H9 (cell line): ENCODE measurements at regions not wholly inside any gene's neighbourhood (a gene's known extent, or its start where the extent isn't known, plus 50 kb on each side); places are given as distances from the start of the nearest gene placed in this dataset.

Experiments
- DNase-seq: peaks from one replicate; pipeline ENCODE4 v3.0.0-alpha.2; 2017
- H2AFZ ChIP-seq: one replicate; pipeline ENCODE4 v1.6.1; 2013; ENCODE audit warnings: mild to moderate bottlenecking, low read length, control low read depth, moderate library complexity
- H2AK5ac ChIP-seq: 2 replicates; pipeline ENCODE4 v1.6.1; 2013; ENCODE audit warnings: low read length, control low read depth, mixed read lengths; ENCODE audit not compliant: insufficient read length
- H2BK120ac ChIP-seq: one replicate; pipeline ENCODE4 v1.6.1; 2013; ENCODE audit warnings: low read depth, mild to moderate bottlenecking, low read length, control low read depth, inconsistent platforms; ENCODE audit not compliant: poor library complexity, severe bottlenecking
- H2BK12ac ChIP-seq: 2 replicates; pipeline ENCODE4 v1.6.1; 2013; ENCODE audit warnings: low read length, control low read depth, mixed read lengths, low read depth; ENCODE audit not compliant: insufficient read length
- H2BK15ac ChIP-seq: 2 replicates; pipeline ENCODE4 v1.6.1; 2013; ENCODE audit warnings: low read depth, low read length, control low read depth
- H2BK20ac ChIP-seq: one replicate; pipeline ENCODE4 v1.6.1; 2013; ENCODE audit warnings: low read depth, mild to moderate bottlenecking, low read length, control low read depth, inconsistent platforms; ENCODE audit not compliant: poor library complexity, severe bottlenecking
- H2BK5ac ChIP-seq: 2 replicates; pipeline ENCODE4 v1.6.1; 2013; ENCODE audit warnings: low read length, control low read depth, mixed read lengths; ENCODE audit not compliant: insufficient read length
- H3K14ac ChIP-seq: 2 replicates; pipeline ENCODE4 v1.6.1; 2013; ENCODE audit warnings: low read length, control low read depth; ENCODE audit not compliant: insufficient read depth
- H3K18ac ChIP-seq: 2 replicates; pipeline ENCODE4 v1.6.1; 2013; ENCODE audit warnings: low read depth, mild to moderate bottlenecking, mixed read lengths, low read length, control low read depth; ENCODE audit not compliant: insufficient read length
- H3K23ac ChIP-seq: 2 replicates; pipeline ENCODE4 v1.6.1; 2013; ENCODE audit warnings: low read length, control low read depth, mixed read lengths, low read depth; ENCODE audit not compliant: insufficient read length
- H3K23me2 ChIP-seq: 2 replicates; pipeline ENCODE4 v1.6.1; 2013; ENCODE audit warnings: low read depth, mild to moderate bottlenecking, mixed read lengths, low read length, control low read depth; ENCODE audit not compliant: insufficient read length, poor library complexity, severe bottlenecking
- H3K27ac ChIP-seq: 2 replicates; pipeline ENCODE4 v1.5.1; 2013; ENCODE audit warnings: low read length, control low read depth, mixed read lengths, low read depth; ENCODE audit not compliant: insufficient read length
- H3K27me3 ChIP-seq: 2 replicates; pipeline ENCODE4 v1.6.1; 2013; ENCODE audit warnings: low read length, control low read depth, inconsistent platforms; ENCODE audit not compliant: insufficient read depth
- H3K4ac ChIP-seq: 2 replicates; pipeline ENCODE4 v1.6.1; 2013; ENCODE audit warnings: low read depth, mild to moderate bottlenecking, control low read depth, inconsistent platforms, low read length, moderate library complexity
- H3K4me1 ChIP-seq: 2 replicates; pipeline ENCODE4 v1.6.1; 2013; ENCODE audit warnings: low read length, control low read depth, inconsistent platforms; ENCODE audit not compliant: insufficient read depth
- H3K4me2 ChIP-seq: 2 replicates; pipeline ENCODE4 v1.6.1; 2013; ENCODE audit warnings: low read length, control low read depth, mixed read lengths; ENCODE audit not compliant: insufficient read length, insufficient read depth
- H3K56ac ChIP-seq: 2 replicates; pipeline ENCODE4 v1.6.1; 2013; ENCODE audit warnings: low read depth, mild to moderate bottlenecking, mixed read lengths, low read length, control low read depth; ENCODE audit not compliant: insufficient read length
- H3K79me1 ChIP-seq: 2 replicates; pipeline ENCODE4 v1.6.1; 2013; ENCODE audit warnings: low read depth, mild to moderate bottlenecking, moderate library complexity, low read length, control low read depth, inconsistent platforms; ENCODE audit not compliant: insufficient read depth, poor library complexity, severe bottlenecking
- H3K79me2 ChIP-seq: 2 replicates; pipeline ENCODE4 v1.6.1; 2013; ENCODE audit warnings: low read length, control low read depth, inconsistent platforms; ENCODE audit not compliant: insufficient read depth
- H3K9ac ChIP-seq: 2 replicates; pipeline ENCODE4 v1.6.1; 2013; ENCODE audit warnings: low read length, control low read depth, mixed read lengths; ENCODE audit not compliant: insufficient read length; ENCODE audit errors: extremely low read depth
- H3K9me3 ChIP-seq: one replicate; pipeline ENCODE4 v1.6.1; 2013; ENCODE audit warnings: low read depth, low read length, inconsistent platforms; ENCODE audit not compliant: control insufficient read depth
- H3T11ph ChIP-seq: one replicate; pipeline ENCODE4 v1.6.1; 2013; ENCODE audit warnings: mild to moderate bottlenecking, low read length, control low read depth, inconsistent platforms
- H4K20me1 ChIP-seq: one replicate; pipeline ENCODE4 v1.6.1; 2013; ENCODE audit not compliant: control insufficient read depth, insufficient read length, insufficient read depth
- H4K5ac ChIP-seq: 2 replicates; pipeline ENCODE4 v1.6.1; 2013; ENCODE audit warnings: low read depth, mild to moderate bottlenecking, mixed read lengths, low read length, control low read depth; ENCODE audit not compliant: insufficient read length
- H4K8ac ChIP-seq: replicated peaks from 2 replicates; pipeline ENCODE4 v1.6.1; 2013; ENCODE audit warnings: low read length, control low read depth, mixed read lengths, low read depth; ENCODE audit not compliant: insufficient read length
- H4K91ac ChIP-seq: 2 replicates; pipeline ENCODE4 v1.6.1; 2013; ENCODE audit warnings: low read depth, mild to moderate bottlenecking, moderate library complexity, mixed read lengths, low read length, control low read depth; ENCODE audit not compliant: insufficient read length
- H3K27ac Mint-ChIP-seq, 3 experiments: 2 replicates in 2 of 3; 3 replicates in 1 of 3; pipeline ENCODE4 v1.8.0; 2020 to 2021; ENCODE audit warnings: mixed read lengths in 3 of 3, mild to moderate bottlenecking in 1 of 3, moderate library complexity in 1 of 3
- H3K27me3 Mint-ChIP-seq: 2 replicates; pipeline ENCODE4 v1.8.0; 2021; ENCODE audit warnings: low read depth, mild to moderate bottlenecking, moderate library complexity, mixed read lengths
- H3K36me3 Mint-ChIP-seq, 3 experiments: 2 replicates in 2 of 3; 3 replicates in 1 of 3; pipeline ENCODE4 v1.8.0; 2020 to 2021; ENCODE audit warnings: low read depth in 3 of 3, mixed read lengths in 3 of 3; ENCODE audit not compliant: insufficient read depth in 1 of 3
- H3K4me1 Mint-ChIP-seq, 2 experiments: 2 replicates each; pipeline ENCODE4 v1.8.0; 2020; ENCODE audit warnings: mixed read lengths in 2 of 2
- H3K4me3 Mint-ChIP-seq, 2 experiments: 2 replicates in 1 of 2; 3 replicates in 1 of 2; pipeline ENCODE4 v1.8.0; 2020 to 2021; ENCODE audit warnings: mild to moderate bottlenecking in 2 of 2, mixed read lengths in 2 of 2, moderate library complexity in 1 of 2
- H3K9me3 Mint-ChIP-seq, 2 experiments: 2 replicates in 1 of 2; 3 replicates in 1 of 2; pipeline ENCODE4 v1.8.0; 2020; ENCODE audit warnings: mild to moderate bottlenecking in 2 of 2, mixed read lengths in 2 of 2, moderate library complexity in 1 of 2
- CTCF ChIP-seq: fragments of 200-600 bp; sonication (generic); conservative IDR thresholded peaks from 3 replicates; pipeline ENCODE4 v1.8.0; 2021; ENCODE audit warnings: antibody characterized with exemption, mild to moderate bottlenecking
- WGBS: extraction: QIAGEN DNeasy Blood & Tissue Kit; methylation state at CpG from one replicate; pipeline ENCODE4 v1.1.7; 2013; ENCODE audit warnings: missing lambda C conversion rate, low lambda C conversion rate, mixed read lengths; ENCODE audit not compliant: insufficient read length; ENCODE audit errors: extremely low coverage; 5-methylcytosine and 5-hydroxymethylcytosine counted together

- no peak overlapping the region for H4K5ac ChIP-seq
- H3K14ac ChIP-seq, result no peak overlapping the region
- no peak overlapping the region for H3T11ph ChIP-seq
- H3K4ac ChIP-seq, result no peak overlapping the region
- no peak overlapping the region for H3K56ac ChIP-seq
- no peak overlapping the region for H2BK120ac ChIP-seq
- peaks cover 4% of the 10 kb centered on the region; the same call in 1 of the 2 replicates for H3K27me3 Mint-ChIP-seq
- H3K9me3 ChIP-seq, result peaks cover 10% of the 10 kb centered on the region
- no peak overlapping the region for H2AFZ ChIP-seq
- no peak overlapping the region for H2BK15ac ChIP-seq
- no peak overlapping the region for H2BK12ac ChIP-seq
- no peaks in the 10 kb centered on the region for H3K27me3 ChIP-seq
- no peak overlapping the region for H3K23ac ChIP-seq
- no peak overlapping the region for H2BK5ac ChIP-seq
- H3K79me1 ChIP-seq, result no peaks in the 10 kb centered on the region
- no peak overlapping the region for H2BK20ac ChIP-seq
- TF ChIP-seq CTCF, result no peak
- peak overlapping the region; percentile 11 for H3K18ac ChIP-seq
- H3K9me3 Mint-ChIP-seq, result peaks cover 10 to 11% of the 10 kb centered on the region in 2 experiments
- no peak overlapping the region for H3K4me3 Mint-ChIP-seq
- H3K36me3 Mint-ChIP-seq, result peaks cover 6 to 11% (median 6%) of the 10 kb centered on the region in 3 experiments; a peak in 5 of 7 replicates
- no peak for DNase-seq
- H3K23me2 ChIP-seq, result no peaks in the 10 kb centered on the region
- no peaks in the 10 kb centered on the region for H3K4me1 Mint-ChIP-seq
- no peaks in the 10 kb centered on the region for H4K20me1 ChIP-seq
- no peak overlapping the region for H2AK5ac ChIP-seq
- H3K4me2 ChIP-seq, result no peak overlapping the region
- H3K27ac Mint-ChIP-seq, result no peak overlapping the region
- no peak overlapping the region for H3K9ac ChIP-seq
- no peaks in the 10 kb centered on the region for H3K79me2 ChIP-seq
- H3K27ac ChIP-seq, result no peak overlapping the region
- no peaks in the 10 kb centered on the region for H3K4me1 ChIP-seq
- H4K8ac ChIP-seq, result no peak overlapping the region
- WGBS, result no CpG with 5 or more reads among the region's 12 CpGs
- no peak overlapping the region for H4K91ac ChIP-seq
These were observed 302.4 kb downstream of the THBS2 start for GRCh38 chr6:168951217-168951616.
